CD4-positive, alpha-beta T cell (primary cell): ENCODE measurements at regions not wholly inside any gene's neighbourhood (a gene's known extent, or its start where the extent isn't known, plus 50 kb on each side); places are given as distances from the start of the nearest gene placed in this dataset.

Source experiments
- ATAC-seq: fragments of 200-7000 bp; cut with Tn5 transposase; one replicate; pipeline ENCODE4 v1.10.0; 2022; ENCODE audit warnings: mild to moderate bottlenecking; ENCODE audit not compliant: poor library complexity
- CTCF ChIA-PET: fragments of 350-600 bp; sonication (Branson Sonifier 250); formaldehyde crosslinking; loops from one replicate; lab custom pipeline; 2021; ENCODE audit warnings: antibody characterized with exemption, inconsistent platforms; lab: Charles Lee
- POLR2A ChIA-PET: fragments of 350-600 bp; sonication (Branson Sonifier 250); formaldehyde crosslinking; loops from one replicate; lab custom pipeline; 2021; ENCODE audit warnings: antibody characterized with exemption, inconsistent platforms; lab: Charles Lee
- DNase-seq, 14 experiments: peaks; one replicate each; pipeline ENCODE4 v3.0.0-alpha.2; 2013 to 2020; ENCODE audit warnings: mixed read lengths in 2 of 14
- H3K27ac ChIP-seq, 2 donors: one replicate each; pipeline versions ENCODE4 v1.5.1 to v1.7.0; 2013; ENCODE audit warnings: low read length in 2 of 2, low read depth in 1 of 2, mild to moderate bottlenecking in 1 of 2
- H3K27me3 ChIP-seq, 2 experiments: 1 replicate in 1 of 2; 2 replicates in 1 of 2; pipeline versions ENCODE4 v1.6.1 to v1.7.0; 2013; ENCODE audit warnings: low read length in 2 of 2, control low read depth in 1 of 2, mild to moderate bottlenecking in 1 of 2, moderate library complexity in 1 of 2; ENCODE audit not compliant: insufficient read depth in 2 of 2, control insufficient read depth in 1 of 2
- H3K36me3 ChIP-seq: one replicate; pipeline ENCODE4 v1.6.1; 2013; ENCODE audit warnings: low read length, control low read depth; ENCODE audit not compliant: insufficient read depth
- H3K4me1 ChIP-seq: one replicate; pipeline ENCODE4 v1.6.1; 2013; ENCODE audit warnings: low read length, control low read depth; ENCODE audit not compliant: insufficient read depth
- H3K4me3 ChIP-seq: one replicate; pipeline ENCODE4 v1.5.1; 2013; ENCODE audit warnings: mild to moderate bottlenecking, low read length, moderate library complexity
- H3K9me3 ChIP-seq, 2 experiments: 1 replicate in 1 of 2; 2 replicates in 1 of 2; pipeline versions ENCODE4 v1.6.1 to v1.7.0; 2013; ENCODE audit warnings: low read length in 2 of 2, mild to moderate bottlenecking in 2 of 2, control low read depth in 1 of 2, moderate library complexity in 1 of 2; ENCODE audit not compliant: control insufficient read depth in 1 of 2, insufficient read depth in 1 of 2
- H3K27ac Mint-ChIP-seq: one replicate; pipeline ENCODE4 v1.8.0; 2020; ENCODE audit warnings: mixed read lengths
- H3K27me3 Mint-ChIP-seq: one replicate; pipeline ENCODE4 v1.8.0; 2021; ENCODE audit warnings: mixed read lengths
- H3K36me3 Mint-ChIP-seq: one replicate; pipeline ENCODE4 v1.8.0; 2021; ENCODE audit warnings: low read depth, mixed read lengths
- H3K4me1 Mint-ChIP-seq: one replicate; pipeline ENCODE4 v1.8.0; 2021; ENCODE audit warnings: low read depth, mixed read lengths
- H3K4me3 Mint-ChIP-seq: one replicate; pipeline ENCODE4 v1.8.0; 2020; ENCODE audit warnings: mild to moderate bottlenecking, mixed read lengths
- H3K9me3 Mint-ChIP-seq: one replicate; pipeline ENCODE4 v1.8.0; 2020; ENCODE audit warnings: mixed read lengths
- intact Hi-C, 2 experiments: fragments of 100-400 bp; cut with DNase I in 1 of 2; cut with micrococcal nuclease in 1 of 2; formaldehyde crosslinking; loops; one replicate each; pipeline versions ENCODE4 v1.15.1 to v1.9.0; 2023 to 2025; cut with DNase I, micrococcal nuclease
- TF ChIP-seq, protein P1 (sequence below): fragments of 200-600 bp; IDR thresholded peaks from one replicate; pipeline ENCODE4 v1.8.0; 2022; ENCODE audit warnings: antibody characterized with exemption, mild to moderate bottlenecking

DNA sequence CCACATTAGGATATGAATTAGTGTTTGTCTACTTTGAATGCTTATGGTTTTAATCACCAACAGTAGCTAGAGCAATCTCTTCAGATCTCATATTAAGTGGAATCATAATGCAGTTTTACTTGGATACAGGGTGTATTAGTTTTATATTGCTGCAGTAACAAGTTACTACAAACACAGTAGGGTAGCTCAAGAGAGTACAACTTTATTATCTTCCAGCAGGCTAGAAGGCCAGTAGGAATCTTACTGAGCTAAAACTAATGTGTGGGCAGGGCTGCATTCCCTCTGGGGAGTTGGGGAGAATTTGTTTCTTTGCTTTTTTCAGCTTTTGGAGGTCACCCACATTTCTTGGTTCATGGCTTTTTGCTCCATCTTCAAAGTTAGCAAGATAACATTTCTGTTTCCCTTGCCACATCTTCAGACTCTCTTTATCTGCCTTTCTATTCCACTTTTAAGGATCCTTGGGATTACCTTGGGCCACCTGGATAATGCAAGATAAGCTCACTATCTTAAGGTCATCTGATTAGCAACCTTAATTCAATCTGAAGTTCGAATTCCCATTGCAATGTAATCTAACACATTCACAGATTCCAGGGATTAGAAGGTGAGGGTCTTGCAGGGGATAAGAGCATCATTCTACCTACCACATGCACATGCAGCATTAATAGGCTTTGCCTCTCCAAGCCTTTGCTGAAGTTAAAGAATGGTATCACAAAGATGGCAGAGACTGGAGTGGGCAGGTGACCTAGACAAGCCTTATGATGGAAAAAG lies 134.1 kb upstream of the SLC10A2 start:
- Mint-ChIP-seq H3K9me3 (peaks cover 7% of the 10 kb centered on the region), H3K27ac (no peak overlapping the region), H3K4me1 (no peaks in the 10 kb centered on the region), H3K36me3 (no peaks in the 10 kb centered on the region), H3K27me3 (no peaks in the 10 kb centered on the region), H3K4me3 (no peak overlapping the region)
- Histone ChIP-seq H3K27ac (no peak overlapping the region), H3K9me3 (peaks cover 0 to 5% of the 10 kb centered on the region in 2 experiments), H3K4me3 (no peak overlapping the region), H3K36me3 (no peaks in the 10 kb centered on the region), H3K27me3 (no peaks in the 10 kb centered on the region), H3K4me1 (no peaks in the 10 kb centered on the region)
- TF ChIP-seq, protein P1, sequence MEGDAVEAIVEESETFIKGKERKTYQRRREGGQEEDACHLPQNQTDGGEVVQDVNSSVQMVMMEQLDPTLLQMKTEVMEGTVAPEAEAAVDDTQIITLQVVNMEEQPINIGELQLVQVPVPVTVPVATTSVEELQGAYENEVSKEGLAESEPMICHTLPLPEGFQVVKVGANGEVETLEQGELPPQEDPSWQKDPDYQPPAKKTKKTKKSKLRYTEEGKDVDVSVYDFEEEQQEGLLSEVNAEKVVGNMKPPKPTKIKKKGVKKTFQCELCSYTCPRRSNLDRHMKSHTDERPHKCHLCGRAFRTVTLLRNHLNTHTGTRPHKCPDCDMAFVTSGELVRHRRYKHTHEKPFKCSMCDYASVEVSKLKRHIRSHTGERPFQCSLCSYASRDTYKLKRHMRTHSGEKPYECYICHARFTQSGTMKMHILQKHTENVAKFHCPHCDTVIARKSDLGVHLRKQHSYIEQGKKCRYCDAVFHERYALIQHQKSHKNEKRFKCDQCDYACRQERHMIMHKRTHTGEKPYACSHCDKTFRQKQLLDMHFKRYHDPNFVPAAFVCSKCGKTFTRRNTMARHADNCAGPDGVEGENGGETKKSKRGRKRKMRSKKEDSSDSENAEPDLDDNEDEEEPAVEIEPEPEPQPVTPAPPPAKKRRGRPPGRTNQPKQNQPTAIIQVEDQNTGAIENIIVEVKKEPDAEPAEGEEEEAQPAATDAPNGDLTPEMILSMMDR: no peak
- DNase-seq (no peak), ATAC-seq (no peak)
- ChIA-PET CTCF (no interaction called here), POLR2A (no interaction called here)
- intact Hi-C loops: no loop called here

DNA sequence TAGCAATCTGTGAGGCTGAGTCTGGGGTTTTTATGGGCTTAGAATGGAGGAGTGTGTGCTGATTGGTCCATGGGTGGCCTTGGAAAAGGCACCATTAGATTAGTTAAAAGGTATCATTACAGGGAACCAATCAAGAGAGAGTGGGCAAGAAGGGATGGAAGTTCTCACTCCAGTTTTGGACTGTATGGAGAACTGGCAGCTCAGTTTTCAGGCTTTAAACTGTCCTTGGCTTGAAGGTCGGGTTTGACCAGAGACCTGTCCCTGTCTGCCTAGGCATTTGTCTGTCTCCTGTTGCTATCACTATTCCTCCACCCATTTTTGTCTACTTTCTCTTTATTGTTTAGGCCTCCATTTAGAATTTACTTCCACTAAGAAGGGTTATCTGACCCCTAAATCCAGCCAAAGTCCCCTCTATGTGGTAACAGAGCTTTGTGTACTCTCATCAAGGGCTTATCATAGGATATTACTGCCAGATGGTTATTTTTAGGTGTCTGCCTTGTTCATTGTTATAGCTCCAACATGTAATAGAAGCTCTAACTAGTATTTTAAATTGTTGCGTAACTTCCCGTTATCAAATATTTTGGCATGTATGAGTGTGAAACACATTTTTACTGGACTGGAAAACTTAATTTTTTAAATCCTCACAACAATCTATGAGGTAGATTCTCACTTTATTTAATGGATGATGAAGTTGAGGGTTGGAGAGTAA lies 133.3 kb upstream of the SLC10A2 start:
- no peaks in the 10 kb centered on the region for H3K27me3 Mint-ChIP-seq
- peaks cover 7% of the 10 kb centered on the region for H3K9me3 Mint-ChIP-seq
- CTCF ChIA-PET: no interaction called here

DNA sequence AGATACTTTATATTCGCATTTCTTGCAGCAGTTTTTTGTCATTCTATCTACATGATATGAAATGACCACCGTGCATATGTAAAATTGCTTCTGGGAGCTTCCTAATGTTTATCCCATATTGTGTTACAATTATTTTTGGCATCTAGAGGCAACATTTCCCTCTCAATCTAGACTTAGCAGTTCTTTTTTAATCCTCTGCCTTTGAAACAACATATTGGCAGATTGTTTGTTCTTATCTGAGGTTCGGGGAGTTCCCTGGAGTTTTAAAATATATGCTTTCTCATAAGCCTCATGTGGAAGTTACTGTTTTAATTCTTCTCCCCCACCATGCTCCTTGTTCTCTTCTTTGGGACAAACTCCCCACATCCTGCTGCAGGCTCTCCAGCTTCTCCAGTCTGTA lies 130.1 kb upstream of the SLC10A2 start:
- Mint-ChIP-seq H3K36me3 (no peaks in the 10 kb centered on the region), H3K9me3 (peaks cover 7% of the 10 kb centered on the region), H3K27ac (no peak overlapping the region), H3K4me3 (no peak overlapping the region), H3K4me1 (no peaks in the 10 kb centered on the region), H3K27me3 (peaks cover 5% of the 10 kb centered on the region)
- Histone ChIP-seq H3K27ac (no peak overlapping the region), H3K4me1 (no peaks in the 10 kb centered on the region), H3K27me3 (no peaks in the 10 kb centered on the region), H3K4me3 (no peak overlapping the region), H3K36me3 (no peaks in the 10 kb centered on the region), H3K9me3 (peaks cover 0 to 5% of the 10 kb centered on the region in 2 experiments)
- no peak for ATAC-seq
- intact Hi-C loops: no loop called here
- POLR2A ChIA-PET: no interaction called here
- TF ChIP-seq, protein P1: no peak
- CTCF ChIA-PET: interaction anchor here (1.3 kb wide), 1 partner anchor 10 kb away, joined by 5 read pairs; no protein-coding TSS in a partner anchor
- DNase-seq: no peak

More for the DNA sequence above, 133.3 kb upstream of the SLC10A2 start:
- no peak overlapping the region for H3K27ac Mint-ChIP-seq
- no peaks in the 10 kb centered on the region for H3K27me3 ChIP-seq
- H3K4me1 ChIP-seq: no peaks in the 10 kb centered on the region
- H3K36me3 ChIP-seq: no peaks in the 10 kb centered on the region
- no peak overlapping the region for H3K4me3 Mint-ChIP-seq
- no peak for DNase-seq
- POLR2A ChIA-PET: no interaction called here
- TF ChIP-seq, protein P1: no peak
- H3K27ac ChIP-seq: no peak overlapping the region
- peaks cover 0 to 5% of the 10 kb centered on the region in 2 experiments for H3K9me3 ChIP-seq
- no peaks in the 10 kb centered on the region for H3K4me1 Mint-ChIP-seq
- no peak for ATAC-seq
- intact Hi-C loops: no loop called here
- H3K36me3 Mint-ChIP-seq: no peaks in the 10 kb centered on the region
- no peak overlapping the region for H3K4me3 ChIP-seq
